ENCODE measurements at regions not wholly inside any gene's neighbourhood (a gene's known extent, or its start where the extent isn't known, plus 50 kb on each side); places are given as distances from the start of the nearest gene placed in this dataset.

DNA sequence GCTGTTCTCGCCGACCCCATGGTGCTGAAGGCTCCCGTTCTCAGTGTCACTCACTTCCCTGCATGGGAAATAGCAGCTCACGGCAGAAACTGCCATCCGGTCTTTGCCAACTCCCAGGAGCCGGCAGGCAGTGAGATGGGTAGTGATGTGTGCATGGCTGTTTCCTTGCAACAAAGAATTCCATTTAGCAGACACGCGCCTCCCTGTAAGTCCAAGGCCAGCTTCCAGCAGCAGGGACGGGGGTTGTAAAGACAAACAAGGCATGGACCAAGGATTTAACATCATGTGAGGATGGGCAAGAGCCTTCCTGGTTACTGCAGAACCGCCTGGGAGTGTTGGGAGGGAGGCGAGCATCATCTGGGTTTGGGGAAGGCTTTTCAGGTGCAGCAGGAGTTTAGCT is 273.1 kb downstream of the GLRX3 start:
- TF ChIP-seq TAF1 (IDR thresholded peaks at IDR 0.05; ENCODE audit: low read depth, low read length) (no peak), POLR2A (IDR thresholded peaks at IDR 0.05; ENCODE audit: low read depth, low read length) (no peak), POLR2AphosphoS5 (IDR thresholded peaks at IDR 0.05; ENCODE audit: low read depth, low read length) (no peak)
